ENCODE measurements at regions not wholly inside any gene's neighbourhood (a gene's known extent, or its start where the extent isn't known, plus 50 kb on each side); places are given as distances from the start of the nearest gene placed in this dataset.

GRCh38 chr11:11173316-11174025, 179.6 kb downstream of the CSNK2A3 start:
- DNase-seq, result no peak

DNA sequence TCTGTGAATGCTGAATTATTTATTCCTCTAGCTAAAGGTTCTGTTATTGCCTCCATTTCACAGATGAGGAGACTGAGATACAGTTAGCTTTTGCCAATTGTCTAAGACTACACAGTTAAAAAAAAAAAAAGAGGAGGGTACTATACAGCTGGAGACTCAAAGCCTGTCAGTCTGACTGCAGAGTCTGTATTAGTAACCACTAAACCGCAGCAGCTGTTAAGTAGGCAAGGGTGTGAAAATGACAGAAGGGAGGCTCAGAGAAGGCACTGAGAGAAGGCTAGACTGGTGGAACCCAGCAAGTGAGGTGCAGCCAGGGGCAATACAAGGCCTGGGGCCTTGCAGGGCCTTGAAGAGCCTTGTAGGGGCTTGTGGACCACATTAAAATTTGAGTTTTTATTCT, 181.2 kb downstream of the CSNK2A3 start:
- DNase-seq, result peak; percentile 51

DNA sequence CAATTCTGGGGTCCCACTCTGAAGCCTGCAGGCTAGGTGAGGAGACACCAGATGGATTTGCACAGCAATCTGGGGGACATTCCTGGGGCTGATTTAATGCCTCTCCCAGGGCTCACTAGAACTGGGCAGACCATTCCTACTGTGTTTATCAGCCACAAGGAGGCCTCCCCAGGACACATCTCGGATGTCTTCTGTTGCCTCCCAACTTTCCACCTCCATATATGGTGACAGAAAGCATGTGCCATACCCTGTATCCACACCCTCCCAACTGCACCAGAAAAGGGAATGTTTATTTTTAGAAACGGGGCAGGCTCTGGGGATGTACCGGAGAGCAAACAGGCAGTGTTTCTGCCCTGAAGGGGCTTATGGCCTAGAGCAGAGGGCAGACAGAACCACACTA, 181.8 kb downstream of the CSNK2A3 start:
- DNase-seq, result no peak

DNA sequence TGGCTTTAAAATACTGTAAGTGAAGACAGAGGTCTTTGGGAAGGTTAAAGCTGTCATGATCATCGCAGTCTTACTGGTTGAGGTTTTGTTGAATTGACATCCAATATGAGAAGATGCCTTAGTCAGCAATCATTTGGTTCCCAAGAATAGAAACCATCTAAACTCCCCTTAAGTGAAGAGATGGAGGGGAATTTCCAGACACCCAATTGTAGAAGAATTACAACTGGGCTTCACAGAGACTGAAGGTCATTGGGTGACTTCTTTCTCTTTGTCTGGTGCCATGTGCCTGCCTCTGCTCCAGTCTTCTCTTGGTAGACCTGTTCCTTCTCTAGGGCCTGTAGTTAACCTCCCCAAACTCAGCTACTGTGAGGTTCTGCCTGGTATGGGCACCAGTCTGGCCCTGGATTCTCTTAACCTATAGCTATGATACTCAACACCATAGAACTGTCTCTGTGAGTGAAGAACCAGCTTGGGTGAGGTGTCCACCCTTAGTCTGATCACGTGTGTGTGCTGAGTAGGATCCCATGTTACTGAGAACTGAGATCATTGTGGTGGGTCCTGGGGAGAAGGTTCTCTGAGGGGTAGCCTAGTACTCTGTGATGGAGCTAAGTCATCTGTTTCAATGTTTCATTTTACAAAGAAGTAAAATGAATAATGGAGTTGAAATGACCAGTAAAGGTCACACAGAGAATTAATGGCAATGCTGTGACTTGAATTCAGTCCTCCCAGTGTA, 182.5 kb downstream of the CSNK2A3 start:
- no peak for DNase-seq

DNA sequence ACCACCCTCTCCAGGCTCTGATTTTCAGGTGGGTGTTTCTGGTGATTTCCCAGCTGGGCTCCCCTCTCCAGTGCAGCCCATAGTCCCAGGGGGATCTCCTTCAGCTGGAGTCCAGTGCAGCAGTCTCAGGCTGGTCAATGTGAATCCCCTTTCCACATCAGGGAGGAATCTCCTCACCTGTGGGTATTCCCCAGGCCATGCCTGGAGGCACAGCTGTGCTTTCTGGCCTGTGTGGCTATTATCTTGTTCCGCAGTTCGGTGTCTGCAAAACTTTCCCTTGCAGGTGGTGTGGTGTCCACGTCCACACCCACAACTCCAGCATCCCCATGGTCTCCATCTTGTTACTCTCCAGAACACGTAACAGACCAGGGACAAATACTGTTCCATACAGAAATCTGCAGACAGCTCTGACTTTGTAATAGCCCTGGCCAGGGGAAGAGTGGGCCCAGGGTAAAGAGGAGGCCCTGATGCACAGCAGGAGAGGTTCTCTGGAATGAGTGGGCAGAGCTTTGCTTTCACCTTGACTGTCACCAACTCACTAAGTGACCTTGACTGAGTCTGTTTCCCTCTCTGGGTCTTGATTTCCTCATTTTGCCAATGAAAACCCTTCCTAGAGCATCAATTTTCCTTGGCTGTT, 183.2 kb downstream of the CSNK2A3 start:
- DNase-seq, result no peak

DNA sequence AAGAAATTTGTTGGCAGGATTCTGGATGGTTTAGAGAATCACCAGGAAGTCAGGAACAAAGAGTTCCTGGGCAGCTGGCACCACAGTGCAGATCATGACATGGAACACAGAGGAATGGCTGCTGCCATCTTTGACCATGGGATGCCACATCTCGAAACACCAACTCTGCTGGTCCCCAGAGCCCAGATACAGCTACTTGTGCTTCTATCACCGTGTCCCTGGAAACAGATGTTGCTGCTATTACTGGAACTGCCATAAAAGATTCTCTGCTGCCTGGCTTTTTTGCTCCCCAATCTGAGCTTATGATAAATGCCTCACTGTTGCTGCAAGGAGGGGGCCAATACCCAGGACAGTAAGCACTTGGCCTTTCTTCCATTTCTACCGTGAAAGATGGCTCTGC, 185.2 kb downstream of the CSNK2A3 start:
- no peak for DNase-seq

DNA sequence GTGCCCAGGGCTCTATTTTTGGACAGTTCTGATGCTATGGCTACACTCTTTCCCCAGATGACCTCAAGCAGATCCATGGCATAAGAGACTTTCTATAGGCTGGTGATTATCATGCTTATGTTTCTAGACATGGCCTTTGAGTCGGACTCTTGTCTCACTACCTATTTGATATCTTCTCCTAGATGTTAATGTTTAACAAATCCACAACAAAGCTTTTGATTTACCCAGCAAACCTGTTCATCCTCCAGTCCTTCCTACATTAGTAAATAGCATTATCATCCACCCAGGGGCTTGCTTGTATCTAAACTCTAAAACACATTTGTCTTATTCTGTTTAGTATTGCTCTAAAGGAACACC, 188.7 kb downstream of the CSNK2A3 start:
- DNase-seq, result no peak

DNA sequence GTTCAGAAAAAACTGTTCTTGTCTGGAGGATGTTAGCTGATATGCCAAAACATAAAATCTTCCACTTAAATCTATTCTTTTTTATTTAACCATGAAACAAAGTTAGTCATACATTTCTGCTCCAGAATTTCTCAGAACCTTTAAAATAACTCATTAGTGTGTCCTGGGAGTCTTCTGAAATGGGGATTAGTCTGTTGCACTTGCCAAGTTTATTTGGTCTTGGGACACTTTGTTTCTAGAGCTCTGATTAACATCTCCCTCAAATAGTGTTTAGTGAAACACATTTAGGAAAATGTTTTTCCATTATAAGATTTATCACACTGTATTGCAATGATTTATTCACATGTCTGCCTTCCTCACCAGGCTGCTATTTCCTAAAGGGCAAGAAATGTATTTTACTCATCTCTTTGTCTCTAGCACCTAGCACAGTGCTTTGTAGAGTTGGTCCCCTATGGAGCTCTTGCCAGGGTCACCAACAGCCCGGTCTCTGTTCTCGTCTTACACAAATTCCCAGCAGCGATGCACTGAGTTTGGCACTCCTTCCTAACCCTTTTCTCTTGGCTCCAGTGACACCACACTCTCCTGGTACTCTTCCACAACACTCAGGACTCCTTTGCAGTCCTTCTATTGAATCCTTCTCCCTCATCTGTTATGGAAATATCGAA, 189.2 kb downstream of the CSNK2A3 start:
- DNase-seq, result no peak

DNA sequence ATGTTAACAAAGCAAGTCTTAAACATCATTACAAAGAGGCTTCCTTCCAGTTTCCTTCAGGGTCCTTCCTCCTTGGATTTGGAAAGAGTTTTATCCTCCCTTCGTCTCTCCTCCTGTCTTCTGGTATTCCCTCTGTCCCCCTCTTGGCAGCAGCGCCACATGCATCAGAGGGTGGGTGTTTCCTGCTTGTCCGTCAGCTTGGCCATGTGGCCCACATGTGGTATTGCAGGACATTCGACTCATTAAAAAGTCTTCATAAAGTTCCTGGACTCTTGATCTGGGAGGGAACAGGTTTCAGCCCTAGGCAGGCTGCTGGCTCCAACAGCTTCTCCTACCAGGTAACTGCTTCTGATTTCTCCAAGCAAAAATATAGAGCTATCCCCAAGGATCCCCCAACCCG, 189.8 kb downstream of the CSNK2A3 start:
- no peak for DNase-seq

GRCh38 chr11:11157185-11157584, 195.9 kb downstream of the CSNK2A3 start:
- peak; percentile 47 for DNase-seq

- peak; percentile 26 for DNase-seq
Measured at GRCh38 chr11:11155962-11156815, 196.9 kb downstream of the CSNK2A3 start.

DNA sequence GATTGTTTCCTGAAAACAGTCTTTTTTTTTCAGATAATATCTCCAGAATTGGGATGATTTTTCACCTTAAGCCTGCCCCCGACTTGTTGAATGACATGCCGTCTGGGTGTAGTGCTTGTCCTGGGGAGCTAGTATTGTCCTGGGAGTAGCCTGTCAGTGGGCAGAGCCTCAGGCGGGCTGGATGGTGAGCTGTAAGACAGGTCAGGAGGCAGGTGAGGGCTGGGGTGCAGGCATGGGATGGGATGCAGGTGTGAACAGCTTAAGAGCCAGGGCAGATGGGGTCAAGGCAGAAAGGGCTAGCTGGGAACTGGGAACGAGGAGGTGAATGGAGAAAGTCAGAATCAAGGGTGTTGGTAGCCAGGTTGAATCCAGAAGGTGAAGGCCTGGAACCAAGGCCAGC, 200.2 kb downstream of the CSNK2A3 start:
- no peak for DNase-seq

DNA sequence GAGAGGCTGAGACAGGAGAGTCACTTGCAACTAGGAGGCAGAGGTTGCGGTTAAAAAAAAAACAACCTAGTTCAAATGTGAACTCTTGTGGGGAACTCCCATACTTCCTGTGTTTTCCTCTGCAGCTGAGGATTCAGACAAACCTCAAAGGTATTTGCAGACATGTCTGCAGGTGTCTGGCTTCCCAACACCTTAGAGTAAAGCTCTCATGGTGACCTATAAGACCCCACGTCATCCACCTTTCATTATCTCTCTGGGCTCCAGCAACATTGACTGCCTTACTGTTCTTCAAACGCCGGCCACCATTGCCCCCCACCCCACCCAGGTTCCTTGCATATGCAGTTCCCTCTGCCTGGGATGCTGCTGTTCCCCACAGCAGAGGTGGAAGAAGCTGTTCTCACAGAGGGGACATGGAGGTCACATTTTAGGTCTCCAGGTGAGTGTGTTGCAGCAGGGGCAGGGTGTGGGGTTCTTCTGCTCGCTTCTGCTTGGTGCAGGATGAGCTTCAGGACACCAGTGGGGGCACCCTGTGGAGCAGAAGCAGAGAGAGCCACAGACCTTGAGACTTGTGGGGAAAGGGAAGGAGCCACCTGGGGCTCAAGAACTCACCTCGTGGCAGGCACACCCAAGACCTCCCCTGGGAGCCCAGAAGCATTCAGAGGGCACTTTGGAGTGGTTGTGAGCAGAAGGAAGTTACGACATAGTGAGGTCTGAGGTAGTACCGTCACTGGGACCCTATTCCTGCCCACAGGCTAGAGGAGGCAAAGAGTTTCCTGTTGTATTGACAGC, 203.2 kb downstream of the CSNK2A3 start:
- DNase-seq, result peak; percentile 76

GRCh38 chr11:11148596-11148995, 204.5 kb downstream of the CSNK2A3 start:
- DNase-seq, result no peak

DNA sequence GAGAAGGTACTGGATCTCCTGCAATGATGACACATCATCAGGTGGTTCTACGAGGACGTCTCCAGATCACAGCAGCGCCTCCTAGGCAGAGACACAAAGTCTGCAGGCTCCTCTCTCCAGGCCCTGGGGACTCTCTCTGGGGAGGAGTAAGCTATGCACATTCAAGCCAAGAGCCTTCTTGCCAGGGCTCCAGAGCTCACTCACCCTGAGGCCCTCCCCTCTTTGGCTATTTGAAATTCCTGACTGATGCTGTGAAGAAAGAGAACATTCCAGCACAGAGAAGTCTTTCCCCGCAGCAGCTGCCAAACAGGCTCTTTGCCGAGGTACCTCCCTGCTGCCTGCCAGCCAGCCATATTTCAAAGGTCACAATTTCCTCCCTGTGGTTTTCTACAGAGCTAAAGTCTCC, 204.9 kb downstream of the CSNK2A3 start:
- DNase-seq, result no peak

GRCh38 chr11:11146830-11147229, 206.2 kb downstream of the CSNK2A3 start:
- DNase-seq, result no peak

- no peak for DNase-seq
Measured at GRCh38 chr11:11143849-11144248, 209.2 kb downstream of the CSNK2A3 start.

DNA sequence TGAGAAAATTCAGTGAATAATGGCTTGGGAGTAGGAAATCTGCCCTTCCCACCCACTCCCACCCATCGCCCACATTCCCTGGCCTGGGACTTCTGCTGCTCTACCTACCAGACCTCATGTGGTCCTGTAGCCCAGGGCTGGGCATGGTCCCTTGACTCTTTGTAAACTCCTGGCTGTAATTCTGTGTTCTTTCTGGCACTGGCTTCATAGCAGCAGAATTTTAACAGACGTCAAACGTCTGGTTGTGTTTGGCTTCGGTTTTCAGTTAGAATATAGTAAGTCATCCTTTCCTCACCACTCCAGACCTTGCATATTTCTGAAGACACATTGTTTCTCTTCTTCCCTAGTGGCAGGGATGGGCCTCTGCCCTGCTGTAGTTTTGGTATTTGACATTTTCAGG, 210.6 kb downstream of the CSNK2A3 start:
- no peak for DNase-seq

DNA sequence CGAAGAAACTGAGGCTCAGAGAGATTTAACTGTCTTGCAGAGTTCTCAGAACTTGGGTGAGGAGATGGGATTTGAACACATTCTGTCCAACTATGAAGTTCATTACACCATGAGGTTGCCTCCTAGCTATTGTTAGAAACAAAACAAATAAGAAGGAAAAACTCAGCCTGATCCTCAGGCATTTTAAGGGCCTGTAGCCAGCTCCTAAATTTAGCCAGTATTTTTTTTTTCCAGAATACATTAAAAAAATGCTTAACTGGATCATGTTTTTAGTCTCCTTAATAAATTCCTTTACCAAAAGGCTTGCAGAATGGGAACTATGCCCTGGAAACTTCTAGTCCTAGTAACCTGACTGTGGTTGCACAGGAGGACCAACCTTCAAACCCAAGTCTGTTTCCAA, 212.0 kb downstream of the CSNK2A3 start:
- no peak for DNase-seq

GRCh38 chr11:11140510-11140909, 212.5 kb downstream of the CSNK2A3 start:
- DNase-seq, result no peak

- no peak for DNase-seq
Measured at GRCh38 chr11:11137339-11137738, 215.7 kb downstream of the CSNK2A3 start.
